CD14-positive monocyte (primary cell): ENCODE measurements at regions not wholly inside any gene's neighbourhood (a gene's known extent, or its start where the extent isn't known, plus 50 kb on each side); places are given as distances from the start of the nearest gene placed in this dataset.

Experiments
- DNase-seq, 3 donors: peaks; one replicate each; pipeline ENCODE4 v3.0.0-alpha.2; 2011 to 2022
- H2AFZ ChIP-seq: 2 replicates; pipeline ENCODE4 v1.6.0; 2012; ENCODE audit warnings: mild to moderate bottlenecking, low read depth, low read length, inconsistent platforms; ENCODE audit not compliant: insufficient read depth, poor library complexity, severe bottlenecking
- H3K27ac ChIP-seq, 2 donors: 1 replicate in 1 of 2; 2 replicates in 1 of 2; pipeline ENCODE4 v1.5.1; 2012 to 2013; ENCODE audit warnings: low read length in 2 of 2, control low read depth in 1 of 2, inconsistent platforms in 1 of 2, low read depth in 1 of 2, mild to moderate bottlenecking in 1 of 2
- H3K27me3 ChIP-seq, 2 donors: one replicate each; pipeline versions ENCODE4 v1.6.0 to v1.6.1; 2011 to 2013; ENCODE audit warnings: low read length in 2 of 2; ENCODE audit not compliant: control insufficient read depth in 2 of 2, insufficient read depth in 2 of 2
- H3K36me3 ChIP-seq, 2 donors: replicated peaks in 1 of 2; 1 replicate in 1 of 2; 2 replicates in 1 of 2; pipeline versions ENCODE4 v1.5.1 to v1.6.1; 2012 to 2013; ENCODE audit warnings: low read length in 2 of 2, control low read depth in 1 of 2, inconsistent platforms in 1 of 2, mild to moderate bottlenecking in 1 of 2; ENCODE audit not compliant: insufficient read depth in 2 of 2, control insufficient read depth in 1 of 2
- H3K4me1 ChIP-seq, 2 donors: 1 replicate in 1 of 2; 2 replicates in 1 of 2; pipeline versions ENCODE4 v1.5.1 to v1.6.1; 2012 to 2013; ENCODE audit warnings: low read length in 2 of 2, control low read depth in 1 of 2, inconsistent platforms in 1 of 2, mild to moderate bottlenecking in 1 of 2, moderate library complexity in 1 of 2; ENCODE audit not compliant: insufficient read depth in 2 of 2, control insufficient read depth in 1 of 2
- H3K4me2 ChIP-seq: replicated peaks from 2 replicates; pipeline ENCODE3; 2012; ENCODE audit warnings: low read length, moderate library complexity, mild to moderate bottlenecking; ENCODE audit not compliant: poor library complexity, severe bottlenecking; ENCODE audit errors: extremely low read depth
- H3K4me3 ChIP-seq, 3 experiments: fragments of 200-600 bp in 1 of 3; sonication (generic) in 1 of 3; replicated peaks in 1 of 3; 1 replicate in 2 of 3; 2 replicates in 1 of 3; pipeline ENCODE4 v1.5.1; 2011 to 2013; ENCODE audit warnings: low read length in 3 of 3, mild to moderate bottlenecking in 3 of 3, control low read depth in 2 of 3, low read depth in 2 of 3, inconsistent platforms in 1 of 3, moderate library complexity in 1 of 3
- H3K79me2 ChIP-seq: 2 replicates; pipeline ENCODE4 v1.6.0; 2012; ENCODE audit warnings: mild to moderate bottlenecking, control low read depth, inconsistent platforms, low read length, moderate library complexity; ENCODE audit not compliant: insufficient read depth
- H3K9ac ChIP-seq: 2 replicates; pipeline ENCODE4 v1.6.0; 2017; ENCODE audit warnings: low read length, mild to moderate bottlenecking; ENCODE audit not compliant: insufficient read depth, poor library complexity, severe bottlenecking
- H3K9me3 ChIP-seq, 2 donors: replicated peaks in 1 of 2; 1 replicate in 1 of 2; 2 replicates in 1 of 2; pipeline versions ENCODE4 v1.5.1 to v1.6.1; 2012 to 2013; ENCODE audit warnings: low read length in 2 of 2, control low read depth in 1 of 2; ENCODE audit not compliant: control insufficient read depth in 1 of 2, insufficient read depth in 1 of 2
- H4K20me1 ChIP-seq: 2 replicates; pipeline ENCODE4 v1.6.0; 2012; ENCODE audit warnings: mild to moderate bottlenecking, low read length, control low read depth, moderate library complexity; ENCODE audit not compliant: insufficient read depth
- H3K27ac Mint-ChIP-seq, 7 donors: one replicate each; pipeline ENCODE4 v1.8.0; 2020; ENCODE audit warnings: mild to moderate bottlenecking in 7 of 7, mixed read lengths in 7 of 7, moderate library complexity in 6 of 7, inconsistent platforms in 2 of 7
- H3K27me3 Mint-ChIP-seq, 3 donors: one replicate each; pipeline ENCODE4 v1.8.0; 2021 to 2022; ENCODE audit warnings: low read depth in 3 of 3, mild to moderate bottlenecking in 3 of 3, mixed read lengths in 3 of 3, moderate library complexity in 3 of 3, inconsistent platforms in 1 of 3
- H3K36me3 Mint-ChIP-seq, 2 donors: one replicate each; pipeline ENCODE4 v1.8.0; 2020; ENCODE audit warnings: mixed read lengths in 2 of 2, inconsistent platforms in 1 of 2, mild to moderate bottlenecking in 1 of 2
- H3K4me1 Mint-ChIP-seq: one replicate; pipeline ENCODE4 v1.8.0; 2020; ENCODE audit warnings: mild to moderate bottlenecking, mixed read lengths
- H3K4me3 Mint-ChIP-seq, 2 donors: one replicate each; pipeline ENCODE4 v1.8.0; 2020; ENCODE audit warnings: mild to moderate bottlenecking in 2 of 2, mixed read lengths in 2 of 2, moderate library complexity in 1 of 2
- H3K9me3 Mint-ChIP-seq, 7 donors: one replicate each; pipeline ENCODE4 v1.8.0; 2020 to 2022; ENCODE audit warnings: mixed read lengths in 7 of 7, mild to moderate bottlenecking in 6 of 7, moderate library complexity in 6 of 7, inconsistent platforms in 2 of 7
- WGBS: methylation state at CpG from one replicate; pipeline ENCODE4 v1.1.5; 2013; ENCODE audit warnings: missing lambda C conversion rate; ENCODE audit not compliant: insufficient coverage; 5-methylcytosine and 5-hydroxymethylcytosine counted together
- intact Hi-C, 2 donors: fragments of 100-400 bp; cut with micrococcal nuclease; formaldehyde crosslinking; loops; one replicate each; pipeline versions ENCODE4 v1.15.0 to v1.15.1; 2023
- TF ChIP-seq, protein P1 (sequence below): fragments of 200-600 bp; IDR thresholded peaks from one replicate; pipeline ENCODE4 v1.8.0; 2022; ENCODE audit warnings: antibody characterized with exemption, mild to moderate bottlenecking

DNA sequence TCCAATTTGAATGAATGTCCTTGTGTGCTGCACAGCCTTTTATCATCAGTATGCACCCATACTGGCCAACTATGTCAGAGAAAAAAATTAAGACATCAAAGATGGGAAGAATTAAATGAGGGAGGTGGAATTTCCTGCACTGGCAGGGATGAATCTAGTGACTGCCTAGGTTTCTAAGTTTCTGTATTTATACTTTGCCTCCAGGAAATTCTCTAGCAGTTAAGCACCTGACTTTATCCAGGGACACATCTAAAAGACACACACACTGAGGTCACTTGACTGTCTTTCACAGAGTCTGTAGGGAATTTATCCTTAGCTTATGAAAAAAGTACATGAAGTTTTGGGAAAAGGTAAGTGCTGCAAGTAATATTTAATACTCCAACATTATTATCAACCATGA, 636.5 kb upstream of the PTCHD4 start:
- no peak overlapping the region for H2AFZ ChIP-seq
- TF ChIP-seq, protein P1, sequence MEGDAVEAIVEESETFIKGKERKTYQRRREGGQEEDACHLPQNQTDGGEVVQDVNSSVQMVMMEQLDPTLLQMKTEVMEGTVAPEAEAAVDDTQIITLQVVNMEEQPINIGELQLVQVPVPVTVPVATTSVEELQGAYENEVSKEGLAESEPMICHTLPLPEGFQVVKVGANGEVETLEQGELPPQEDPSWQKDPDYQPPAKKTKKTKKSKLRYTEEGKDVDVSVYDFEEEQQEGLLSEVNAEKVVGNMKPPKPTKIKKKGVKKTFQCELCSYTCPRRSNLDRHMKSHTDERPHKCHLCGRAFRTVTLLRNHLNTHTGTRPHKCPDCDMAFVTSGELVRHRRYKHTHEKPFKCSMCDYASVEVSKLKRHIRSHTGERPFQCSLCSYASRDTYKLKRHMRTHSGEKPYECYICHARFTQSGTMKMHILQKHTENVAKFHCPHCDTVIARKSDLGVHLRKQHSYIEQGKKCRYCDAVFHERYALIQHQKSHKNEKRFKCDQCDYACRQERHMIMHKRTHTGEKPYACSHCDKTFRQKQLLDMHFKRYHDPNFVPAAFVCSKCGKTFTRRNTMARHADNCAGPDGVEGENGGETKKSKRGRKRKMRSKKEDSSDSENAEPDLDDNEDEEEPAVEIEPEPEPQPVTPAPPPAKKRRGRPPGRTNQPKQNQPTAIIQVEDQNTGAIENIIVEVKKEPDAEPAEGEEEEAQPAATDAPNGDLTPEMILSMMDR, result no peak
- H3K27ac Mint-ChIP-seq, result no peak overlapping the region
- no peaks in the 10 kb centered on the region for H3K79me2 ChIP-seq
- peaks cover 26 to 36% of the 10 kb centered on the region in 2 donors for H3K4me1 ChIP-seq
- no peaks in the 10 kb centered on the region for H3K36me3 Mint-ChIP-seq
- no peak overlapping the region for H3K4me3 Mint-ChIP-seq
- DNase-seq, result no peak
- no peaks in the 10 kb centered on the region for H3K27me3 Mint-ChIP-seq
- no peaks in the 10 kb centered on the region for H3K36me3 ChIP-seq
- H3K9ac ChIP-seq, result no peak overlapping the region
- no peaks in the 10 kb centered on the region for H4K20me1 ChIP-seq
- intact Hi-C loops, result no loop called here
- H3K4me3 ChIP-seq, result no peak overlapping the region
- H3K4me1 Mint-ChIP-seq, result peaks cover 29% of the 10 kb centered on the region
- no peaks in the 10 kb centered on the region for H3K27me3 ChIP-seq
- no peaks in the 10 kb centered on the region for H3K9me3 ChIP-seq
- peaks cover 0 to 4% (median 0%) of the 10 kb centered on the region in 7 donors for H3K9me3 Mint-ChIP-seq
- no peak overlapping the region for H3K4me2 ChIP-seq
- H3K27ac ChIP-seq, result no peak overlapping the region

DNA sequence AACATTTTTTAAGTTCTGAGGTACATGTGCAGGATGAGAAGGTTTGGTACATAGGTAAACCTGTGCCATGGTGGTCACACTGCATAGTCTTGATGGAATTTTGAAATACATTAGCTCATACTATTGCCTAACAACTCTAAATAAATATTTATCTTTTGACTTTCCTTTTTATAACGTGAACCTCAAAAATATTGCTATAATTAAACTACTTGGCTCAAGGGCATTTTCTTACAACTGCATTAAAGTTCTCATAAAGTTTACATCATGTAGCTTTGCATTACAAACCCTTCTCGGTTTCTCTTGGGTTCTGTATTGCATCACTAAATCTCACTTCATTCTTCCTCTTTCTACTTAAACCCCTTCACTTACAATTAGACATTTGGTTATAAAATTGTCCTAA, 636.0 kb upstream of the PTCHD4 start:
- Histone ChIP-seq H3K4me3 (no peak overlapping the region), H3K4me2 (no peak overlapping the region), H3K79me2 (no peaks in the 10 kb centered on the region), H3K9me3 (no peaks in the 10 kb centered on the region), H3K4me1 (peaks cover 26 to 36% of the 10 kb centered on the region in 2 donors), H3K36me3 (no peaks in the 10 kb centered on the region), H2AFZ (no peak overlapping the region), H4K20me1 (no peaks in the 10 kb centered on the region), H3K9ac (no peak overlapping the region), H3K27me3 (no peaks in the 10 kb centered on the region), H3K27ac (no peak overlapping the region)
- DNase-seq, result peak in 2 of 3 donors; percentile 5 to 13
- H3K27ac Mint-ChIP-seq, result no peak overlapping the region
- H3K36me3 Mint-ChIP-seq, result no peaks in the 10 kb centered on the region
- peaks cover 29% of the 10 kb centered on the region for H3K4me1 Mint-ChIP-seq
- H3K27me3 Mint-ChIP-seq, result no peaks in the 10 kb centered on the region
- TF ChIP-seq, protein P1, result no peak
- intact Hi-C loops, result no loop called here
- WGBS, result no CpG with 5 or more reads among the region's 2 CpGs
- peaks cover 0 to 4% (median 0%) of the 10 kb centered on the region in 7 donors for H3K9me3 Mint-ChIP-seq
- H3K4me3 Mint-ChIP-seq, result no peak overlapping the region
